ENCODE measurements at regions not wholly inside any gene's neighbourhood (a gene's known extent, or its start where the extent isn't known, plus 50 kb on each side); places are given as distances from the start of the nearest gene placed in this dataset.
A peak's percentile ranks its signal among the peaks of the same experiment; 100 is the strongest.

GRCh38 chr9:708551-709432 lies 132.7 kb upstream of the DMRT1 start (continued):
- TF ChIP-seq ZBTB46 (CRISPR knock-in tag; IDR thresholded peaks at IDR 0.05; ENCODE audit: borderline replicate concordance) (no peak), KLF9 (CRISPR knock-in tag; IDR thresholded peaks at IDR 0.05; ENCODE audit: low read depth) (no peak), CENPT (CRISPR knock-in tag; IDR thresholded peaks at IDR 0.05; ENCODE audit: low read depth) (no peak), PHF5A (CRISPR knock-in tag; IDR thresholded peaks at IDR 0.05; ENCODE audit: low read depth, unreplicated experiment) (no peak), ATM (IDR thresholded peaks at IDR 0.05; ENCODE audit: borderline replicate concordance) (no peak), GATAD2A (CRISPR knock-in tag; IDR thresholded peaks at IDR 0.05) (peak; percentile 62), SMAD9 (CRISPR knock-in tag; IDR thresholded peaks at IDR 0.05) (no peak), HNF1A (IDR thresholded peaks at IDR 0.05; ENCODE audit: low read depth) (no peak; the same call in 1 of the 2 replicates), HNF1A (CRISPR knock-in tag; IDR thresholded peaks at IDR 0.05; ENCODE audit: borderline replicate concordance) (peak; percentile 68; the same call in 1 of the 2 replicates), ZNF713 (CRISPR knock-in tag; IDR thresholded peaks at IDR 0.05) (no peak), ZNF816 (CRISPR knock-in tag; IDR thresholded peaks at IDR 0.05; ENCODE audit: borderline replicate concordance) (no peak), ARID4A (CRISPR knock-in tag; IDR thresholded peaks at IDR 0.05; ENCODE audit: borderline replicate concordance) (peak; percentile 53; the same call in 1 of the 2 replicates), ZBTB38 (CRISPR knock-in tag; IDR thresholded peaks at IDR 0.05) (no peak), ZMYM4 (CRISPR knock-in tag; IDR thresholded peaks at IDR 0.05) (0 out of 2 replicates have a peak, but pooled peaks have one; percentile 14), ZNF7 (CRISPR knock-in tag; IDR thresholded peaks at IDR 0.05) (peak; percentile 43; the same call in 1 of the 2 replicates), NAIF1 (CRISPR knock-in tag; IDR thresholded peaks at IDR 0.05; ENCODE audit: borderline replicate concordance) (0 out of 2 replicates have a peak, but pooled peaks have one; percentile 25)

All from HepG2 (cell line).